Progenitor cell of endocrine pancreas (in vitro differentiated cells): ENCODE measurements at regions not wholly inside any gene's neighbourhood (a gene's known extent, or its start where the extent isn't known, plus 50 kb on each side); places are given as distances from the start of the nearest gene placed in this dataset.

Source experiments
- DNase-seq: peaks from one replicate; pipeline ENCODE4 v3.0.0; 2021; ENCODE audit warnings: low spot score; ENCODE audit not compliant: unreplicated experiment
- H3K27ac Mint-ChIP-seq: 2 replicates; pipeline ENCODE4 v1.8.0; 2021; ENCODE audit warnings: mild to moderate bottlenecking, moderate library complexity, mixed read lengths
- H3K27me3 Mint-ChIP-seq: 2 replicates; pipeline ENCODE4 v1.8.0; 2021; ENCODE audit warnings: mixed read lengths
- H3K36me3 Mint-ChIP-seq: 2 replicates; pipeline ENCODE4 v1.8.0; 2022; ENCODE audit warnings: mixed read lengths; ENCODE audit not compliant: insufficient read depth
- H3K4me1 Mint-ChIP-seq: 2 replicates; pipeline ENCODE4 v1.8.0; 2021; ENCODE audit warnings: low read depth, mixed read lengths
- H3K4me3 Mint-ChIP-seq: 2 replicates; pipeline ENCODE4 v1.8.0; 2021; ENCODE audit warnings: low read depth, mild to moderate bottlenecking, moderate library complexity, mixed read lengths
- H3K9me3 Mint-ChIP-seq: 2 replicates; pipeline ENCODE4 v1.8.0; 2021; ENCODE audit warnings: low read depth, mixed read lengths
- TF ChIP-seq, protein P1 (sequence below): fragments of 200-600 bp; sonication (generic); IDR thresholded peaks from one replicate; pipeline ENCODE4 v1.5.0; 2021; ENCODE audit warnings: antibody characterized with exemption, mild to moderate bottlenecking; ENCODE audit not compliant: unreplicated experiment

DNA sequence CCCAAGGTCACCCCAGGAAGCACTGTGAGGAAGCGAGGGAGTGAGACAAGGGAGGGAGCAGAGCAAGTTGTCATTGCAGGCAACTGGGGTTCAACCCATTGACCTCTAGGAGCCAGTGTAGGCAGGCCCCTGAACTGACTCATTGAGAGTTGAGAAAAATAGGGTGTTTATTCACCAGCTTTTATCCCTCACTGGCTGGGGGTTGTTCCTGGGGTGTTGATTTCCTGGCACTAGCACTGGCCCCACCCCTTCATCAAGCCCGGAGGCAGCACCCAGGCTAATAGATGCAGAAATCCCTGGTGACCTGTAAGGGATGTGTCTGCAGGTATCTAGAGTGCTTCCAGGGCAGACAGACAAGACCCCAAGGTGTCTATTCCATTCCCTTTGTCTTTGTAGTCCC lies 183.9 kb downstream of the ARRDC4 start:
- H3K9me3 Mint-ChIP-seq, result no peaks in the 10 kb centered on the region
- H3K36me3 Mint-ChIP-seq, result no peaks in the 10 kb centered on the region
- H3K4me1 Mint-ChIP-seq, result no peaks in the 10 kb centered on the region
- no peak for DNase-seq
- no peak overlapping the region for H3K4me3 Mint-ChIP-seq
- TF ChIP-seq, protein P1, sequence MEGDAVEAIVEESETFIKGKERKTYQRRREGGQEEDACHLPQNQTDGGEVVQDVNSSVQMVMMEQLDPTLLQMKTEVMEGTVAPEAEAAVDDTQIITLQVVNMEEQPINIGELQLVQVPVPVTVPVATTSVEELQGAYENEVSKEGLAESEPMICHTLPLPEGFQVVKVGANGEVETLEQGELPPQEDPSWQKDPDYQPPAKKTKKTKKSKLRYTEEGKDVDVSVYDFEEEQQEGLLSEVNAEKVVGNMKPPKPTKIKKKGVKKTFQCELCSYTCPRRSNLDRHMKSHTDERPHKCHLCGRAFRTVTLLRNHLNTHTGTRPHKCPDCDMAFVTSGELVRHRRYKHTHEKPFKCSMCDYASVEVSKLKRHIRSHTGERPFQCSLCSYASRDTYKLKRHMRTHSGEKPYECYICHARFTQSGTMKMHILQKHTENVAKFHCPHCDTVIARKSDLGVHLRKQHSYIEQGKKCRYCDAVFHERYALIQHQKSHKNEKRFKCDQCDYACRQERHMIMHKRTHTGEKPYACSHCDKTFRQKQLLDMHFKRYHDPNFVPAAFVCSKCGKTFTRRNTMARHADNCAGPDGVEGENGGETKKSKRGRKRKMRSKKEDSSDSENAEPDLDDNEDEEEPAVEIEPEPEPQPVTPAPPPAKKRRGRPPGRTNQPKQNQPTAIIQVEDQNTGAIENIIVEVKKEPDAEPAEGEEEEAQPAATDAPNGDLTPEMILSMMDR, result no peak
- peak overlapping the region; percentile 47 for H3K27ac Mint-ChIP-seq
- no peaks in the 10 kb centered on the region for H3K27me3 Mint-ChIP-seq

DNA sequence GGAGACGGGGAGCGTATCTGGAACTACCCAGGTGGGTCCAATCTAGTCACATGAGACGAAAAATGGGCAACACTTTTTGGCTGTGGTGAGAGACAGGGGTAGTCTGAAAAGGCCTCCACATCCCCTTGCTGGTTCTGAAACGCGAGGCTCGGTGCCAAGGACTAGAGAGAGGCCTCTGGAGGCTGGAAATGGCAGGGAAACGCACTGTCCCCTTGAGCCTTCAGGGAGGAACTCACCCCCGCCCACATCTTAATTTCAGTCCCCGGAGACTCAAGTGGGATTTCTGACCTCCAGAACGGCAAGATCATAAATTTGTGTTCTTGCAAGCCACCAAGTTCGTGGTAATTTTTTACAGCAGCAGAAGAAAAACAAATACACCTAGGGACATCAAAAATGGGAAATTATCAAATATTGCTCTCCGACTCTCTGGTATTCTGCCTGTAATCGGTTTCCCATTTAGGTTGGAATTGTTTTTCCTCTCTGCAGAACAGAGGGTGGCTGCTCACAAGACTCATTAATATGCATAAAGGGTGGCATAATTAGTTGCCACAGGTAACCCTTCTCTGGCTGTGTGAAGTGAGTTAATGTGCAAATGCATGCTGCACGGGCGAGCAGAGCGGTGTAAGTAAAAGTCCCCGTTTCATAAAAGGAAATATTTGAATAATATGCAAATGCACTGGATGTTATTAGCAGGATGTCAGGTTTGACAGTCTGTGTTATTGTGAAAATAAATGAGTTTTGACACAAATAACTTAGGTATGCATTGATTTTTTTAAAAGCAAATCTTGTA lies 185.7 kb downstream of the ARRDC4 start:
- H3K27me3 Mint-ChIP-seq, result no peaks in the 10 kb centered on the region
- no peak overlapping the region for H3K4me3 Mint-ChIP-seq
- no peaks in the 10 kb centered on the region for H3K9me3 Mint-ChIP-seq
- H3K27ac Mint-ChIP-seq, result no peak overlapping the region
- DNase-seq, result no peak
- TF ChIP-seq, protein P1, result no peak
- no peaks in the 10 kb centered on the region for H3K36me3 Mint-ChIP-seq
- H3K4me1 Mint-ChIP-seq, result no peaks in the 10 kb centered on the region

DNA sequence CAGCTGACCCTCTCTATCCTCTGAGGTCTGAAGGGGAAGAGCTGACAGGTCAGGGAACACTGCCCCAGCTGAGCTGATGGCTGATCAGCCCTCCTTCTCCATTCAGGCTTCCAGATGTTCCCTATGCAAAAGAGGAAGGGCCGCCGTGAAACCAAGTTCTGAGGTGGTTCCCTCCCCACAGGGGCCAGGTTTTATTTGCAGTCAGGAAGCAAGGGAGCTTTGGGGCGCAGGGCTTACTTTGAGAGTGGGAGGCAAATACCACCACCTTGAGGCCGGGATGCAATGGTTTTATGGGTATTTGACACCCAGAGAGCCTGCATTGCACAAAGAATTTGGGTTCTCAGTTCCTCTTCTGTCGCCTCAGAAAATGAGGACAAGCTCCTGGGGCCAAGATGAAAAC lies 186.9 kb downstream of the ARRDC4 start:
- H3K9me3 Mint-ChIP-seq, result peaks cover 4% of the 10 kb centered on the region

DNA sequence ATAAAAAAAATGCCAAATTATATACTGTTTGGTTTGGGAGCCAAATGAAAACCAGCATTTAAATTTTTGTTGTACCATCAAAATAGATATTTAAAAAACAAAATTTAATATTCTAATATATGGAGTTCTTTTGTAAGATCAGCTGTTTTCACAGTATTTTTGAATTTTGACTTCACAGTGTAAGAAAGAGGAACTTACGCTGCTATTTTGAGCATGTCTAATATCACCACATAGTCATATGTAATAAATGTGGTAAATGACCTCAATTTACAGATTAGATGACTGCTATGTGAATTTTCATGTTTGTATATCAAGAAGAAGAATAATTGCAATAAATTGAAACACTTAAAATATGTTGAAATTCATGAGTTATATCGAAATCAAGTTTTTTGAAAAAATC lies 189.6 kb downstream of the ARRDC4 start:
- no peaks in the 10 kb centered on the region for H3K4me1 Mint-ChIP-seq
- peaks cover 8% of the 10 kb centered on the region for H3K27me3 Mint-ChIP-seq
- no peak overlapping the region for H3K4me3 Mint-ChIP-seq
- H3K27ac Mint-ChIP-seq, result no peak overlapping the region
- H3K9me3 Mint-ChIP-seq, result peaks cover 8% of the 10 kb centered on the region
- H3K36me3 Mint-ChIP-seq, result no peaks in the 10 kb centered on the region
- DNase-seq, result no peak
- TF ChIP-seq, protein P1, result no peak

More for the DNA sequence above, 186.9 kb downstream of the ARRDC4 start:
- no peaks in the 10 kb centered on the region for H3K36me3 Mint-ChIP-seq
- no peak for DNase-seq
- H3K27ac Mint-ChIP-seq, result no peak overlapping the region
- TF ChIP-seq, protein P1, result no peak
- H3K27me3 Mint-ChIP-seq, result no peaks in the 10 kb centered on the region
- H3K4me3 Mint-ChIP-seq, result no peak overlapping the region
- H3K4me1 Mint-ChIP-seq, result no peaks in the 10 kb centered on the region

DNA sequence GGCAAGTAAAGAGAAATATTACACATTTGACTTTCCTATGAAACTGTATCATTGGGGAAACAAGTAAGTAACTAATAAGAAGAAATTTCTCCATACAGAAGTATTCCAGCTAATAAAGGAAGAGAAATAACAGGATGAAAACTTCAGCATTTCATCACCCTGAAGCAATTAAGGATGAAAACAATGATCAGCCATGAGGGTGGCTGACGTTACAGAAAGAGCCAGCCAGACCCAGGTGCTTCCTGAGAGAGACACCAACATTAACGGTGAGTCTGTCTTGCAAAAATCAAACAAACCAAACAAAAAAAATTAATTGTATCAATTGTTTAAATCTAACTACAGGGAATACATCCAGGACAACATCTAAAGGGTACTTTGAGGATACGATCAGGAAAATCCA lies 190.0 kb downstream of the ARRDC4 start:
- Mint-ChIP-seq H3K9me3 (peaks cover 8% of the 10 kb centered on the region), H3K27ac (no peak overlapping the region), H3K27me3 (peaks cover 12% of the 10 kb centered on the region)

More for the DNA sequence above, 190.0 kb downstream of the ARRDC4 start:
- H3K36me3 Mint-ChIP-seq, result no peaks in the 10 kb centered on the region
- no peaks in the 10 kb centered on the region for H3K4me1 Mint-ChIP-seq
- DNase-seq, result no peak
- TF ChIP-seq, protein P1, result no peak
- H3K4me3 Mint-ChIP-seq, result no peak overlapping the region
